ENCODE measurements at regions not wholly inside any gene's neighbourhood (a gene's known extent, or its start where the extent isn't known, plus 50 kb on each side); places are given as distances from the start of the nearest gene placed in this dataset.

- TF ChIP-seq YY1 (IDR thresholded peaks at IDR 0.05; ENCODE audit: insufficient read depth, insufficient read length) (no peak), SUZ12 (IDR thresholded peaks at IDR 0.05; ENCODE audit: extremely low read depth, insufficient read depth, insufficient read length) (no peak)
These were observed 79.1 kb upstream of the OLFM1 start for GRCh38 chr9:135008416-135008815.

Measured in NT2/D1 (cell line).